Left ventricle myocardium inferior (tissue), 1 donor: ENCODE measurements at regions not wholly inside any gene's neighbourhood (a gene's known extent, or its start where the extent isn't known, plus 50 kb on each side); places are given as distances from the start of the nearest gene placed in this dataset.

ENCODE experiments used
- DNase-seq: peaks from one replicate; pipeline ENCODE4 v3.0.0-alpha.2; 2020
- H3K27ac ChIP-seq: fragments of 200-600 bp; replicated peaks from 2 replicates; pipeline ENCODE4 v1.8.0; 2021
- H3K27me3 ChIP-seq: fragments of 200-600 bp; 2 replicates; pipeline ENCODE4 v1.8.0; 2021; ENCODE audit warnings: low read depth
- H3K36me3 ChIP-seq: fragments of 200-600 bp; 2 replicates; pipeline ENCODE4 v1.8.0; 2021
- H3K4me1 ChIP-seq: fragments of 200-600 bp; 2 replicates; pipeline ENCODE4 v1.8.0; 2021
- H3K4me3 ChIP-seq: fragments of 200-600 bp; 2 replicates; pipeline ENCODE4 v1.8.0; 2021; ENCODE audit warnings: mild to moderate bottlenecking, moderate library complexity
- H3K9me3 ChIP-seq: fragments of 200-600 bp; replicated peaks from 2 replicates; pipeline ENCODE4 v1.8.0; 2021
- CTCF ChIP-seq: fragments of 200-600 bp; IDR thresholded peaks from 2 replicates; pipeline ENCODE4 v1.8.0; 2021; ENCODE audit warnings: antibody characterized with exemption, mild to moderate bottlenecking, borderline replicate concordance
- intact Hi-C: fragments of 100-400 bp; cut with micrococcal nuclease; formaldehyde crosslinking; loops from one replicate; pipeline ENCODE4 v1.11.0; 2022
- donor health status: DM: no; HTN: yes; CAD: no; lungs with severe emphysema.

- H3K36me3 ChIP-seq = no peaks in the 10 kb centered on the region
- no peak for TF ChIP-seq CTCF
- no peaks in the 10 kb centered on the region for H3K27me3 ChIP-seq
- no peaks in the 10 kb centered on the region for H3K9me3 ChIP-seq
- DNase-seq = no peak
- H3K27ac ChIP-seq = no peak overlapping the region
- no peak overlapping the region for H3K4me3 ChIP-seq
- intact Hi-C loops = no loop called here
- H3K4me1 ChIP-seq = no peaks in the 10 kb centered on the region
Measured at GRCh38 chr11:122430490-122430889, 225.0 kb upstream of the UBASH3B start.

- Histone ChIP-seq H3K27ac (no peak overlapping the region), H3K9me3 (no peaks in the 10 kb centered on the region), H3K27me3 (no peaks in the 10 kb centered on the region), H3K4me3 (no peak overlapping the region), H3K36me3 (no peaks in the 10 kb centered on the region), H3K4me1 (no peaks in the 10 kb centered on the region)
- DNase-seq = no peak
- TF ChIP-seq CTCF = no peak
- intact Hi-C loops = no loop called here
Measured at GRCh38 chr11:122426073-122426472, 229.4 kb upstream of the UBASH3B start.

GRCh38 chr11:122424636-122425035, 230.9 kb upstream of the UBASH3B start:
- no peaks in the 10 kb centered on the region for H3K9me3 ChIP-seq
- H3K36me3 ChIP-seq = no peaks in the 10 kb centered on the region
- intact Hi-C loops = no loop called here
- DNase-seq = no peak
- H3K27me3 ChIP-seq = no peaks in the 10 kb centered on the region
- no peaks in the 10 kb centered on the region for H3K4me1 ChIP-seq
- H3K27ac ChIP-seq = no peak overlapping the region
- no peak for TF ChIP-seq CTCF
- no peak overlapping the region for H3K4me3 ChIP-seq

- no peaks in the 10 kb centered on the region for H3K36me3 ChIP-seq
- TF ChIP-seq CTCF = no peak
- H3K9me3 ChIP-seq = no peaks in the 10 kb centered on the region
- H3K27me3 ChIP-seq = no peaks in the 10 kb centered on the region
- H3K4me1 ChIP-seq = no peaks in the 10 kb centered on the region
- no peak overlapping the region for H3K4me3 ChIP-seq
- intact Hi-C loops = no loop called here
- H3K27ac ChIP-seq = no peak overlapping the region
- no peak for DNase-seq
Measured at GRCh38 chr11:122423886-122424285, 231.6 kb upstream of the UBASH3B start.

- no peaks in the 10 kb centered on the region for H3K9me3 ChIP-seq
- H3K27me3 ChIP-seq = no peaks in the 10 kb centered on the region
- H3K4me3 ChIP-seq = no peak overlapping the region
- DNase-seq = no peak
- TF ChIP-seq CTCF = no peak
- intact Hi-C loops = no loop called here
- no peaks in the 10 kb centered on the region for H3K4me1 ChIP-seq
- H3K36me3 ChIP-seq = no peaks in the 10 kb centered on the region
- no peak overlapping the region for H3K27ac ChIP-seq
Measured at GRCh38 chr11:122423273-122423672, 232.2 kb upstream of the UBASH3B start.

- Histone ChIP-seq H3K27ac (no peak overlapping the region), H3K4me1 (no peaks in the 10 kb centered on the region), H3K9me3 (no peaks in the 10 kb centered on the region), H3K36me3 (no peaks in the 10 kb centered on the region), H3K4me3 (no peak overlapping the region), H3K27me3 (no peaks in the 10 kb centered on the region)
- no peak for DNase-seq
- no peak for TF ChIP-seq CTCF
- intact Hi-C loops = no loop called here
Measured at GRCh38 chr11:122422682-122423081, 232.8 kb upstream of the UBASH3B start.
